DOHH2 (cell line): ENCODE measurements at regions not wholly inside any gene's neighbourhood (a gene's known extent, or its start where the extent isn't known, plus 50 kb on each side); places are given as distances from the start of the nearest gene placed in this dataset.

Experiments
- EZH2phosphoT487 ChIP-seq: fragments of 200-600 bp; sonication (generic); IDR thresholded peaks from 2 replicates; pipeline ENCODE4 v1.6.1; 2017; ENCODE audit warnings: borderline replicate concordance, mild to moderate bottlenecking, antibody characterized with exemption, low read length, moderate library complexity, mixed read lengths
- TF ChIP-seq, protein P1 (sequence below): fragments of 200-600 bp; sonication (generic); IDR thresholded peaks from one replicate; pipeline ENCODE4 v1.5.1; 2014; ENCODE audit warnings: antibody characterized with exemption, mild to moderate bottlenecking, low read depth, low read length; ENCODE audit not compliant: poor library complexity, severe bottlenecking

DNA sequence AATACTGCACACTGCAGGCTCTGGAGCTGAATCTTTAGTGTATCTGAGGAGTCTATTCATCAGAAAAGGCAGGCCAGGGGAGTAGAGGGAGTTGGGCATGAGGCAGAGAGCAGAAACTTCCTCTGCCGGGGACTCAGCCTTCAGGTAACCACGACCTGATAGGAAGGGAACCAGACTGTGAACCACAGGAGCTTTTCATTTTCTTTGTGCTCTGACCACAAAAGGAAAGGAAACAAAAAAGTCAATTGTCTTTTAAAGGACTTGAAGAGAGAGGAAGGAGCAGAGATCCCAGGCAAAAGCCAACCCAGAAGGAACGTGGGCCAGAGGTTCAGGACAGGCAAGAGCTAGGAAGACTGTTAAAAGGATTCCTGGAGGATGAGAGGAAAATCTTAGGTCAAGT is 573.3 kb downstream of the EPHB1 start:
- TF ChIP-seq, protein P1, sequence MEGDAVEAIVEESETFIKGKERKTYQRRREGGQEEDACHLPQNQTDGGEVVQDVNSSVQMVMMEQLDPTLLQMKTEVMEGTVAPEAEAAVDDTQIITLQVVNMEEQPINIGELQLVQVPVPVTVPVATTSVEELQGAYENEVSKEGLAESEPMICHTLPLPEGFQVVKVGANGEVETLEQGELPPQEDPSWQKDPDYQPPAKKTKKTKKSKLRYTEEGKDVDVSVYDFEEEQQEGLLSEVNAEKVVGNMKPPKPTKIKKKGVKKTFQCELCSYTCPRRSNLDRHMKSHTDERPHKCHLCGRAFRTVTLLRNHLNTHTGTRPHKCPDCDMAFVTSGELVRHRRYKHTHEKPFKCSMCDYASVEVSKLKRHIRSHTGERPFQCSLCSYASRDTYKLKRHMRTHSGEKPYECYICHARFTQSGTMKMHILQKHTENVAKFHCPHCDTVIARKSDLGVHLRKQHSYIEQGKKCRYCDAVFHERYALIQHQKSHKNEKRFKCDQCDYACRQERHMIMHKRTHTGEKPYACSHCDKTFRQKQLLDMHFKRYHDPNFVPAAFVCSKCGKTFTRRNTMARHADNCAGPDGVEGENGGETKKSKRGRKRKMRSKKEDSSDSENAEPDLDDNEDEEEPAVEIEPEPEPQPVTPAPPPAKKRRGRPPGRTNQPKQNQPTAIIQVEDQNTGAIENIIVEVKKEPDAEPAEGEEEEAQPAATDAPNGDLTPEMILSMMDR: no peak
- TF ChIP-seq EZH2phosphoT487: no peak
